Lower leg skin (tissue), 3 donors: ENCODE measurements at regions not wholly inside any gene's neighbourhood (a gene's known extent, or its start where the extent isn't known, plus 50 kb on each side); places are given as distances from the start of the nearest gene placed in this dataset.

Experiments used
- CTCF ChIP-seq, 3 donors: fragments of 450-650 bp; IDR thresholded peaks; one replicate each; pipeline ENCODE4 v1.5.1; 2016; ENCODE audit warnings: antibody characterized with exemption in 3 of 3, mild to moderate bottlenecking in 3 of 3, moderate library complexity in 2 of 3
- POLR2A ChIP-seq, 2 donors: fragments of 450-650 bp; IDR thresholded peaks; one replicate each; pipeline ENCODE4 v1.6.1; 2016 to 2017; ENCODE audit warnings: antibody characterized with exemption in 2 of 2, mild to moderate bottlenecking in 1 of 2, moderate library complexity in 1 of 2

GRCh38 chr5:133890314-133890713 lies 78.1 kb downstream of the C5orf15 start:
- TF ChIP-seq CTCF (IDR thresholded peaks at IDR 0.05): no peak
- TF ChIP-seq POLR2A (IDR thresholded peaks at IDR 0.05): no peak
